HCT116 (cell line): ENCODE measurements at regions not wholly inside any gene's neighbourhood (a gene's known extent, or its start where the extent isn't known, plus 50 kb on each side); places are given as distances from the start of the nearest gene placed in this dataset.

Experiments
- ATAC-seq: fragments of 200-7000 bp; cut with Tn5 transposase; 2 replicates; pipeline ENCODE4 v1.9.1; 2020; ENCODE audit warnings: mild to moderate bottlenecking, moderate library complexity
- BruUV-seq: library from RNA; stranded (reverse); fragments of 400-500 nt; replicated peaks from 2 replicates; lab custom pipeline; 2021; lab: Mats Ljungman, UMichigan
- CTCF ChIA-PET: fragments of 300-600 bp; sonication (Branson Sonifier 250); formaldehyde crosslinking; loops from one replicate; lab custom pipeline; 2021; ENCODE audit warnings: antibody characterized with exemption; lab: Charles Lee
- POLR2A ChIA-PET: fragments of 300-600, 350-600 bp; sonication (Branson Sonifier 250); formaldehyde crosslinking; loops from one replicate; lab custom pipeline; 2021; ENCODE audit warnings: antibody characterized with exemption; lab: Charles Lee
- RAD21 ChIA-PET, 2 experiments: fragments of 300-600 bp; sonication (Branson Sonifier 250); formaldehyde crosslinking; loops; one replicate each; lab custom pipeline; 2023; ENCODE audit warnings: low total read pairs in 2 of 2; ENCODE audit not compliant: uncharacterized antibody in 2 of 2, unreplicated experiment in 2 of 2, low non-redundant PET in 1 of 2; lab: Charles Lee
- DNase-seq: peaks from one replicate; pipeline ENCODE4 v3.0.0-alpha.2; 2010; ENCODE audit warnings: low read depth, low spot score
- H2AFZ ChIP-seq: fragments of 200-600 bp; shearing (Covaris generic), sonication (generic); 2 replicates; pipeline ENCODE4 v1.6.1; 2017; ENCODE audit warnings: low read depth, mixed run types, mixed read lengths, antibody characterized with exemption, low read length; ENCODE audit not compliant: poor library complexity, severe bottlenecking
- H3K27ac ChIP-seq: 2 replicates; pipeline ENCODE4 v1.5.1; 2012; ENCODE audit warnings: low read depth, low read length
- H3K27me3 ChIP-seq: fragments of 200-600 bp; sonication (generic); 2 replicates; pipeline ENCODE4 v1.6.1; 2016; ENCODE audit warnings: mixed run types, low read length, mixed read lengths; ENCODE audit not compliant: insufficient read depth
- H3K36me3 ChIP-seq, 2 experiments: fragments of 200-500 bp in 1 of 2; fragments of 200-600 bp in 1 of 2; sonication (Bioruptor generic) in 1 of 2; sonication (generic) in 1 of 2; 2 replicates each; pipeline versions ENCODE4 v1.5.1 to v1.6.1; 2014 to 2016; ENCODE audit warnings: low read length in 2 of 2, inconsistent platforms in 1 of 2, mixed read lengths in 1 of 2, mixed run types in 1 of 2; ENCODE audit not compliant: insufficient read depth in 2 of 2, control insufficient read depth in 1 of 2
- H3K4me1 ChIP-seq, 2 experiments: fragments of 200-600 bp in 1 of 2; sonication (generic) in 1 of 2; 2 replicates each; pipeline versions ENCODE4 v1.5.1 to v1.6.1; 2012 to 2017; ENCODE audit warnings: low read length in 2 of 2, inconsistent platforms in 1 of 2, mild to moderate bottlenecking in 1 of 2, mixed read lengths in 1 of 2, mixed run types in 1 of 2, moderate library complexity in 1 of 2; ENCODE audit not compliant: insufficient read depth in 2 of 2, control insufficient read depth in 1 of 2
- H3K4me2 ChIP-seq: fragments of 200-600 bp; sonication (generic); 2 replicates; pipeline ENCODE4 v1.6.1; 2017; ENCODE audit warnings: mixed run types, low read length, mixed read lengths
- H3K4me3 ChIP-seq, 2 experiments: fragments of 200-600 bp in 1 of 2; sonication (generic) in 1 of 2; replicated peaks in 1 of 2; 2 replicates each; pipeline ENCODE4 v1.5.1; 2011 to 2016; ENCODE audit warnings: low read length in 2 of 2, control low read depth in 1 of 2, low read depth in 1 of 2, mild to moderate bottlenecking in 1 of 2, mixed read lengths in 1 of 2, mixed run types in 1 of 2
- H3K79me2 ChIP-seq: fragments of 200-600 bp; sonication (generic); 2 replicates; pipeline ENCODE4 v1.6.1; 2017; ENCODE audit warnings: mild to moderate bottlenecking, mixed run types, low read length, moderate library complexity, mixed read lengths; ENCODE audit not compliant: insufficient read depth
- H3K9ac ChIP-seq: fragments of 200-600 bp; sonication (generic); 2 replicates; pipeline ENCODE4 v1.6.1; 2016; ENCODE audit warnings: low read length, mixed read lengths
- H3K9me2 ChIP-seq: fragments of 200-600 bp; sonication (generic), shearing (Covaris generic); 2 replicates; pipeline ENCODE4 v1.6.1; 2017; ENCODE audit warnings: mixed run types, mild to moderate bottlenecking, moderate library complexity; ENCODE audit not compliant: insufficient read depth
- H3K9me3 ChIP-seq, 2 experiments: fragments of 200-500 bp in 1 of 2; fragments of 200-600 bp in 1 of 2; sonication (Bioruptor generic) in 1 of 2; sonication (generic) in 1 of 2; 2 replicates each; pipeline ENCODE4 v1.6.1; 2014 to 2017; ENCODE audit warnings: low read length in 2 of 2, mixed read lengths in 2 of 2, inconsistent platforms in 1 of 2, low read depth in 1 of 2, mild to moderate bottlenecking in 1 of 2, mixed run types in 1 of 2, moderate library complexity in 1 of 2; ENCODE audit not compliant: control insufficient read depth in 1 of 2, insufficient read depth in 1 of 2
- H4K20me1 ChIP-seq: fragments of 200-600 bp; sonication (generic), shearing (Covaris generic); 2 replicates; pipeline ENCODE4 v1.6.1; 2017; ENCODE audit warnings: mixed run types, mild to moderate bottlenecking, moderate library complexity; ENCODE audit not compliant: insufficient read depth
- CBX3 ChIP-seq: IDR thresholded peaks from 2 replicates; pipeline ENCODE4 v1.6.1; 2012; ENCODE audit warnings: low read depth
- ELF1 ChIP-seq: IDR thresholded peaks from 2 replicates; pipeline ENCODE4 v1.6.1; 2012; ENCODE audit warnings: low read depth, borderline replicate concordance
- EZH2 ChIP-seq: fragments of 200-600 bp; sonication (generic); IDR thresholded peaks from 2 replicates; pipeline ENCODE4 v1.6.1; 2017; ENCODE audit warnings: antibody characterized with exemption, mixed run types
- FOSL1 ChIP-seq: IDR thresholded peaks from 2 replicates; pipeline ENCODE4 v1.6.1; 2012; ENCODE audit warnings: low read depth
- SIN3A ChIP-seq: IDR thresholded peaks from 2 replicates; pipeline ENCODE4 v1.6.1; 2012; ENCODE audit warnings: low read depth
- SP1 ChIP-seq: IDR thresholded peaks from 2 replicates; pipeline ENCODE4 v1.6.1; 2012; ENCODE audit warnings: low read depth
- SRF ChIP-seq: IDR thresholded peaks from 2 replicates; pipeline ENCODE4 v1.6.1; 2012; ENCODE audit warnings: low read depth
- YY1 ChIP-seq: IDR thresholded peaks from 2 replicates; pipeline ENCODE4 v1.6.1; 2011; ENCODE audit warnings: low read length, low read depth, moderate library complexity, mild to moderate bottlenecking; ENCODE audit not compliant: insufficient replicate concordance; ENCODE audit errors: extremely low read depth
- ZFX ChIP-seq: fragments of 450-650 bp; IDR thresholded peaks from 2 replicates; pipeline ENCODE4 v1.6.1; 2017
- ZNF274 ChIP-seq: fragments of 200-500 bp; sonication (Bioruptor generic); IDR thresholded peaks from 2 replicates; pipeline ENCODE4 v1.6.1; 2014; ENCODE audit warnings: mild to moderate bottlenecking, low read depth, low read length, inconsistent platforms
- intact Hi-C: fragments of 100-400 bp; cut with micrococcal nuclease; formaldehyde crosslinking; loops from 2 replicates; pipeline ENCODE4 v1.10.0; 2022
- TF ChIP-seq, protein P1 (sequence below): IDR thresholded peaks from 2 replicates; pipeline ENCODE4 v1.6.1; 2012
- TF ChIP-seq, protein P2 (sequence below), 3 experiments: fragments of 200-600 bp in 1 of 3; sonication (generic) in 1 of 3; IDR thresholded peaks in 2 of 3; conservative IDR thresholded peaks in 1 of 3; 2 replicates each; pipeline ENCODE4 v1.5.1; 2012 to 2017; ENCODE audit warnings: low read depth in 2 of 3, low read length in 2 of 3, antibody characterized with exemption in 1 of 3, borderline replicate concordance in 1 of 3, control low read depth in 1 of 3, mild to moderate bottlenecking in 1 of 3, mixed read lengths in 1 of 3, mixed run types in 1 of 3, moderate library complexity in 1 of 3; ENCODE audit not compliant: insufficient read depth in 1 of 3
- TF ChIP-seq, protein P3 (sequence below): IDR thresholded peaks from 2 replicates; pipeline ENCODE4 v1.6.1; 2012; ENCODE audit warnings: low read depth

DNA sequence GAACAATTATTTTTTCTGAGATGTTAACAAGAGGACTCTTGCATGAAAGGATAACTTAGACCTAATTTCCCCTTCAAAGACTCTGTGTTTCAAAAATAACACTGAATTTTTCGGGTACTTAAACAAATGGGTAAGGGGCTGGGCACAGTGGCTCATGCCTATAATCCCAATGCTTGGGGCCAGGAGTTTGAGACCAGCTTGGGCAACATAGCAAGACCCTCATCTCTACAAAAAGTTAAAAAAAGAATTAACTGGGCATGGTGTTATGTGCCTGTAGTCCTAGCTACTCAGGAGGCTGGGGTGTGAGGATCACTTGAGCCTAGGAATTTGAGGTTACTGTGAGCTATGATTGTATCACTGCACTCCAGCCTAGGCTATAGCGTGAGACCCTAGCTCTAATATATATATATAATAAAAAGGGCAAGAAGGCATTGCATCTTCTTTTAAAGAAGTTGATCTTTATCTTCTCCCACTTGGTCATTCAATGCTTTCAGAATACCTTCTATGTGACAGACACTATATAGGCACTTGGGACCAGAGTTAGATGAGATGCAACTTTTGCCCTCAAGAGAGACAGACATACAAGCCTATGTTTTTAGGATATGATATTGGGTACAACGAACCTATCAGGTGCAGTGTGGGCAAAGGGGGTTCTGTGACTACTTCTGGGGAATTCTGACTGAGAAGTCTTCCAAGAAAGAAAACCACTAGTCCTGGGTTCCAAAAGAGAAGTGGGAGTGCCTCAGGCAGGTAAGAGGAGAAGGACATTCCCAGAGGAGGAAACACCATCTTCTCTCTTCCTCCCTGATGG is 120.0 kb downstream of the MYCN start:
- Histone ChIP-seq H3K9me2 (no peaks in the 10 kb centered on the region), H3K27me3 (no peaks in the 10 kb centered on the region; the same call in 1 of the 2 replicates), H3K9me3 (peaks cover 0 to 7% of the 10 kb centered on the region in 2 experiments; a peak in 1 of 4 replicates), H3K9ac (no peak overlapping the region), H2AFZ (no peak overlapping the region), H3K4me2 (no peak overlapping the region), H3K4me3 (no peak overlapping the region), H3K27ac (no peak overlapping the region), H3K36me3 (no peaks in the 10 kb centered on the region), H3K79me2 (no peaks in the 10 kb centered on the region), H4K20me1 (no peaks in the 10 kb centered on the region)
- ChIA-PET POLR2A (no interaction called here), CTCF (no interaction called here), RAD21 (no interaction called here)
- intact Hi-C loops, result no loop called here
- ATAC-seq, result no peak
- no TSS peak for BruUV-seq
- TF ChIP-seq ZNF274 (no peak), SP1 (no peak), YY1 (no peak)
- TF ChIP-seq, protein P1, sequence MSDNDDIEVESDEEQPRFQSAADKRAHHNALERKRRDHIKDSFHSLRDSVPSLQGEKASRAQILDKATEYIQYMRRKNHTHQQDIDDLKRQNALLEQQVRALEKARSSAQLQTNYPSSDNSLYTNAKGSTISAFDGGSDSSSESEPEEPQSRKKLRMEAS, result no peak
- TF ChIP-seq, all 23 proteins: peak for 0
- DNase-seq, result no peak
- H3K4me1 ChIP-seq, result no peaks in the 10 kb centered on the region

DNA sequence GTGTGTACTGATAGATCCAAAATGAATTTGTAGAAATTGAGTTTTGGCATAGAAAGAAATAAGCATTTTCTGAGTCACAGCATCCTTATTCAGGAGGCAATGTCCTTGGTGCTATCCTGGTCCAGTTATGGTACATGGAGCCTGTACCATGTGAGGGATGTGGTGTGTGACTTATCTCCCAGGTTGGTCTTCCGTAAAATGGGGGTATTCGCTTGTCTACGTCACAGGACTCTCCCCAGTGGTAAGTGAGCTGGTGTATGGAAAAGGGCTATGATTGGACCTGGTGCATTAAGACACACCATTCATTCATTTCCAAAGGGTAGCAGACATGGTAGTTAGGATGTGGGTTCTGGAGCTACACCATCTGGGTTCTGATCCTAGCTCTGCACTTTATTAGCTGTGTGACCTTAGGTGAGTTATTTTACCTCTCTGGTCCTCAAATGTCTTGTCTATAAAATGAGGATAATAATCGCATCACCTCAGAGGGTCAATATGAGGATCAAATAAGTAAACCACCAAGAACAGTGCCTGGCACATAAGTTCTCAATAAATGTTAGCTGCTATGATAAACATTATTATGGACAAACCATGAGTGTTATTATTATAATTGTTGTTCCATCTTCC is 119.2 kb downstream of the MYCN start:
- no peaks in the 10 kb centered on the region for H4K20me1 ChIP-seq
- POLR2A ChIA-PET, result no interaction called here
- ATAC-seq (no peak), DNase-seq (no peak)
- no peaks in the 10 kb centered on the region for H3K79me2 ChIP-seq
- CTCF ChIA-PET, result no interaction called here
- H3K4me3 ChIP-seq, result no peak overlapping the region
- no peaks in the 10 kb centered on the region; the same call in 1 of the 2 replicates for H3K27me3 ChIP-seq
- intact Hi-C loops, result no loop called here
- no peak overlapping the region for H3K4me2 ChIP-seq
- RAD21 ChIA-PET, result no interaction called here
- no peaks in the 10 kb centered on the region for H3K9me2 ChIP-seq
- BruUV-seq, result no TSS peak
- no peak overlapping the region for H3K9ac ChIP-seq
- no peaks in the 10 kb centered on the region for H3K36me3 ChIP-seq
- no peak overlapping the region for H3K27ac ChIP-seq
- H2AFZ ChIP-seq, result no peak overlapping the region
- H3K4me1 ChIP-seq, result no peaks in the 10 kb centered on the region
- H3K9me3 ChIP-seq, result peaks cover 0 to 4% of the 10 kb centered on the region in 2 experiments; a peak in 1 of 4 replicates
- TF ChIP-seq SIN3A (no peak), ZNF274 (no peak), FOSL1 (no peak), ZFX (no peak), CBX3 (no peak), ELF1 (no peak), SRF (no peak), EZH2 (no peak)
- TF ChIP-seq, protein P2, sequence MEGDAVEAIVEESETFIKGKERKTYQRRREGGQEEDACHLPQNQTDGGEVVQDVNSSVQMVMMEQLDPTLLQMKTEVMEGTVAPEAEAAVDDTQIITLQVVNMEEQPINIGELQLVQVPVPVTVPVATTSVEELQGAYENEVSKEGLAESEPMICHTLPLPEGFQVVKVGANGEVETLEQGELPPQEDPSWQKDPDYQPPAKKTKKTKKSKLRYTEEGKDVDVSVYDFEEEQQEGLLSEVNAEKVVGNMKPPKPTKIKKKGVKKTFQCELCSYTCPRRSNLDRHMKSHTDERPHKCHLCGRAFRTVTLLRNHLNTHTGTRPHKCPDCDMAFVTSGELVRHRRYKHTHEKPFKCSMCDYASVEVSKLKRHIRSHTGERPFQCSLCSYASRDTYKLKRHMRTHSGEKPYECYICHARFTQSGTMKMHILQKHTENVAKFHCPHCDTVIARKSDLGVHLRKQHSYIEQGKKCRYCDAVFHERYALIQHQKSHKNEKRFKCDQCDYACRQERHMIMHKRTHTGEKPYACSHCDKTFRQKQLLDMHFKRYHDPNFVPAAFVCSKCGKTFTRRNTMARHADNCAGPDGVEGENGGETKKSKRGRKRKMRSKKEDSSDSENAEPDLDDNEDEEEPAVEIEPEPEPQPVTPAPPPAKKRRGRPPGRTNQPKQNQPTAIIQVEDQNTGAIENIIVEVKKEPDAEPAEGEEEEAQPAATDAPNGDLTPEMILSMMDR (IDR thresholded peaks at IDR 0.05 in 2 of 3, conservative IDR thresholded peaks at IDR 0.05 in 1 of 3; ENCODE audit: borderline replicate concordance in 1 of 3, insufficient read depth in 1 of 3, low read depth in 2 of 3, low read length in 2 of 3), result no peak
- TF ChIP-seq, protein P1, result no peak
- TF ChIP-seq, protein P3, sequence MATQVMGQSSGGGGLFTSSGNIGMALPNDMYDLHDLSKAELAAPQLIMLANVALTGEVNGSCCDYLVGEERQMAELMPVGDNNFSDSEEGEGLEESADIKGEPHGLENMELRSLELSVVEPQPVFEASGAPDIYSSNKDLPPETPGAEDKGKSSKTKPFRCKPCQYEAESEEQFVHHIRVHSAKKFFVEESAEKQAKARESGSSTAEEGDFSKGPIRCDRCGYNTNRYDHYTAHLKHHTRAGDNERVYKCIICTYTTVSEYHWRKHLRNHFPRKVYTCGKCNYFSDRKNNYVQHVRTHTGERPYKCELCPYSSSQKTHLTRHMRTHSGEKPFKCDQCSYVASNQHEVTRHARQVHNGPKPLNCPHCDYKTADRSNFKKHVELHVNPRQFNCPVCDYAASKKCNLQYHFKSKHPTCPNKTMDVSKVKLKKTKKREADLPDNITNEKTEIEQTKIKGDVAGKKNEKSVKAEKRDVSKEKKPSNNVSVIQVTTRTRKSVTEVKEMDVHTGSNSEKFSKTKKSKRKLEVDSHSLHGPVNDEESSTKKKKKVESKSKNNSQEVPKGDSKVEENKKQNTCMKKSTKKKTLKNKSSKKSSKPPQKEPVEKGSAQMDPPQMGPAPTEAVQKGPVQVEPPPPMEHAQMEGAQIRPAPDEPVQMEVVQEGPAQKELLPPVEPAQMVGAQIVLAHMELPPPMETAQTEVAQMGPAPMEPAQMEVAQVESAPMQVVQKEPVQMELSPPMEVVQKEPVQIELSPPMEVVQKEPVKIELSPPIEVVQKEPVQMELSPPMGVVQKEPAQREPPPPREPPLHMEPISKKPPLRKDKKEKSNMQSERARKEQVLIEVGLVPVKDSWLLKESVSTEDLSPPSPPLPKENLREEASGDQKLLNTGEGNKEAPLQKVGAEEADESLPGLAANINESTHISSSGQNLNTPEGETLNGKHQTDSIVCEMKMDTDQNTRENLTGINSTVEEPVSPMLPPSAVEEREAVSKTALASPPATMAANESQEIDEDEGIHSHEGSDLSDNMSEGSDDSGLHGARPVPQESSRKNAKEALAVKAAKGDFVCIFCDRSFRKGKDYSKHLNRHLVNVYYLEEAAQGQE, result no peak
